Right ventricle myocardium inferior (tissue), 1 donor: ENCODE measurements at regions not wholly inside any gene's neighbourhood (a gene's known extent, or its start where the extent isn't known, plus 50 kb on each side); places are given as distances from the start of the nearest gene placed in this dataset.
A peak's percentile ranks its signal among the peaks of the same experiment; 100 is the strongest.
"Not testable (repeated sequence)": the region's sequence is repeated elsewhere in the genome, so short reads cannot be mapped to it uniquely, and the experiment has no call there.

ENCODE experiments used
- ATAC-seq: fragments of 200-7000 bp; cut with Tn5 transposase; one replicate; pipeline ENCODE4 v1.9.1; 2020; ENCODE audit warnings: mild to moderate bottlenecking, moderate library complexity
- DNase-seq: peaks from one replicate; pipeline ENCODE4 v3.0.0; 2021; ENCODE audit errors: missing footprints
- intact Hi-C: fragments of 100-400 bp; cut with DNase I; formaldehyde crosslinking; loops from one replicate; pipeline ENCODE4 v1.11.0; 2022
- donor health status: DM: no; HTN: yes; CAD: no; lungs with severe emphysema.

- intact Hi-C loops, DNase-seq, ATAC-seq: not testable (repeated sequence)
Observed at GRCh38 chr6:178929-179328, 113.4 kb upstream of the DUSP22 start.

GRCh38 chr6:179340-179950 lies 112.8 kb upstream of the DUSP22 start:
- intact Hi-C loops, result no loop called here
- no peak for ATAC-seq
- DNase-seq, result no peak

GRCh38 chr6:180091-180694 lies 112.1 kb upstream of the DUSP22 start:
- DNase-seq, intact Hi-C loops, ATAC-seq: not testable (repeated sequence)

DNA sequence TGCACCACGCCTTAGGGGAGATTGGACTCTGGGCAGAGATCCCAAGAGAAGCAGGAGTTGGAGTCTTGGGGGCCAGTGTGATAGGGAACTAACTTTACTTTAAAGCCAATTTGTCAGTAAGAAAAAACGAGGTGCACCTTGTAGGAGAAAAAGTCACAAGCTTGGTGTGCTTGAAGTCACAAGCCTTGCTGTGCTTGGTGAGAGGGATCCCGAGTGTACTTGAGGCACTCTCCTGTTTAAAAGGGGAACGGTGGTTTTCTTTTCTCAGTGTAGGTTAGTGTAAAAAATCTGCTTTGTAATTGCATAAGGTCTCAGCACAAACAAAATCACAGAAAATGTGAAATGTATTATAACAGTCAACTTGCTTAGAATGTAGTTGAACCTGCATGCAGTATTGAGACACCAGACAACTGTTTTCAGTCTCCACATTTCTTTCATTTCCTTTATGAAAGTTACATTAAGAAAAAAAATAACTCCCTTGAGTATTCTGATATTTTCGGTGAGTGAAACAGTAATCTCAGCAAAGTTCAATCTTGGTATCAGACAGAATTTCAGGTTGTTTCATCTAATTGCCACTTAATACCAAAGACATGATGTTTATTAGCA lies 111.1 kb upstream of the DUSP22 start:
- ATAC-seq, result no peak
- intact Hi-C loops, result no loop called here
- DNase-seq, result no peak

DNA sequence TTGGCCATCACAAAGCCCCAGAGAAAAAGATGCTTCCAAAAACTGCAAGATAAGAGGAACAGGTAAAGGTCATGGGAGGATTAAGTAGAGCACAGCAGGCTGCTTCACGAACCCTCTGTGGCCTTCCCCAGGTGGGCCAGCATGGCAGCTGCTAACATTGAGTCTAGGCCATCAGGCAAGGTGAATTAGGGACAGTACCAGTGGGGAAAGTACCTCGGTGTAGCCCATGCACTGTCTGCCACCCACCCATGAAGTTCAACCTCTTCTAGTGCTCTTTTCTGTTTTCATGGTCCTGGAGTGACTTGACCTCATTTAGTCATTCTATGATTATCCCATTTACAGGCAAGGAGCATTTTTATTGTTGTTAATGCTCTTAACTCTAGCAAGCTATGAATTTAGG lies 108.6 kb upstream of the DUSP22 start:
- DNase-seq (no peak), ATAC-seq (no peak)
- intact Hi-C loops, result no loop called here

DNA sequence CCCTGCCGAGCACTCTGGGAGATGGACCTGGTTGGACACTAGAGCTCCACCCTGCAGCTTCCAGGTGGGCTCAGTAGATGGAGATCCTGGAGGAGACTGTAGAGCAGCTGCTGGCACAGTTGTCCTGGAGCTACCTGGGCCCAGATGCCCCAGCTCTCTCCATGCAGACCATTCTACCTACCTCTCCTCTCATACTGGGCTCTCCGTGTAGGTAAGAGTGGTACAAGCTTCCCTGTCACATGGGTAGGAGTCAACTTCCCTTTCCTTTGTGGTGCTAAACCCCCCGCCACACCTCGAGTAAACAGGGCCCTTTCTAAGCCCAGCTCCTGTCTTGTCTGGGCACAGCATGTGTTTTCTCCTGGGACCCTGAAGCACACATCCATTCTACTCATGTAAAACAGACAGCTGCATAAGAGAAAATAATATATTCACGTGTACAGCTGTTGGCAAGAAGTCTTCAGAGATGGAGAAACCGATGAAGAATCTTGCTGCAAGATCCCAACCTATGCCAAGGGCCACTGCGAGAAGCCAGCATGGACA lies 108.1 kb upstream of the DUSP22 start:
- DNase-seq (no peak), ATAC-seq (no peak)
- intact Hi-C loops, result no loop called here

DNA sequence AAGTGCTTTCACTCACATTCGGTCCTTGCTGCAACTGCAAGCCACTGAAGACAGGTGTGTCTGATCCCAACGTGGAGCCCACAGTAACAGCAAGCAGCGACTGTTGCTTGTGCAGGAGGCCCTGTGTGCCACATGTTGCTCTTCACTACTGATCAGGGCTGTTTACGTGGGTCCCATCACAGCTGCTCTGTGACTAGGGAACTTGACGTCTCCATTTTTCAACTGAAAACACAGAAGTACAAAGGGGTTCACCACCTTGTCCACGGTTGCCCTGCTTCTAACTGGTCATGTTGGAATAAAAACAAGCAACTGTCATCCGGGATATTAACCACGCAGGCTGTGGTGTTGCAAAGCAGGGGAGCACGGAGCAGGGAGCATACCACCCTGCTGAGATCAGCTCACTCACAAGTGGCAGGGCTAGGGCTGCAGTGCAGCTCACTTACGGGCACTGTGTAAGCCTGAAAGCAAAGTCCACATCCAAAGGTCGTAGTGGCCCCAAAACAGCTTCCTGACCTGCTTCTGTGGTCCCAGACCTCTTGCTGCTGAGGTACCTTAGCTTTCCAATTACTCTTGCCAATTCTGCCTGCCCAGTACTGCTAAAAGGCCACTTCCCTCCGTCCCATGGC lies 105.8 kb upstream of the DUSP22 start:
- ATAC-seq, result no peak
- no peak for DNase-seq
- intact Hi-C loops, result no loop called here

GRCh38 chr6:187210-187861 lies 105.0 kb upstream of the DUSP22 start:
- intact Hi-C loops, result no loop called here
- ATAC-seq (no peak), DNase-seq (no peak)

- DNase-seq (peak; percentile 92), ATAC-seq (peak; percentile 96)
- intact Hi-C loops, result loop anchor here (2.0 kb wide), 1 partner anchor 220 kb away; no protein-coding TSS in a partner anchor
Observed at GRCh38 chr6:188821-189655, 103.2 kb upstream of the DUSP22 start.

- DNase-seq, result no peak
- ATAC-seq, result no peak
- intact Hi-C loops, result loop anchor here (2.0 kb wide), 1 partner anchor 219 kb away; no protein-coding TSS in a partner anchor
Observed at GRCh38 chr6:189676-190075, 102.6 kb upstream of the DUSP22 start.

- DNase-seq (no peak), ATAC-seq (no peak)
- intact Hi-C loops, result no loop called here
Observed at GRCh38 chr6:190596-191395, 101.5 kb upstream of the DUSP22 start.

GRCh38 chr6:191487-192312 lies 100.6 kb upstream of the DUSP22 start:
- no peak for DNase-seq
- ATAC-seq, result no peak
- intact Hi-C loops, result no loop called here

DNA sequence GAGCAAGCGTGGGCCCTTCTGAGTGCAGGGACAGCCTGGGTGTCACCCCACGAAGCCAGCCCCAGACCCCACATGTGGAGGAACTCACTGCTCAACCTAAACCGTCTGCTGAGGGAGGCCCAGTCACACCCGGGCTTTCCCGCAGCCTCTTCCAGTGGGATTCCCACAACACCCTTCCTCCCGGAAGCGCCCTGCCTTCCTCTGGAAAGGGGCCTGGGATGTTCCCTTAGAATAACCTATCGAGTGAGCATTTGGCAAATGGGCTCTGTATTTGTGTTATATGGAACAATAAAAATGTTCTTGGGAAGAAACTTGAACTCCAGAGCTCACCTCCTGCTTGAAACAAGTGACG lies 100.0 kb upstream of the DUSP22 start:
- intact Hi-C loops, result no loop called here
- ATAC-seq (no peak), DNase-seq (no peak)

- intact Hi-C loops, result no loop called here
- DNase-seq, result no peak
- ATAC-seq, result no peak
Observed at GRCh38 chr6:193180-193579, 99.1 kb upstream of the DUSP22 start.

DNA sequence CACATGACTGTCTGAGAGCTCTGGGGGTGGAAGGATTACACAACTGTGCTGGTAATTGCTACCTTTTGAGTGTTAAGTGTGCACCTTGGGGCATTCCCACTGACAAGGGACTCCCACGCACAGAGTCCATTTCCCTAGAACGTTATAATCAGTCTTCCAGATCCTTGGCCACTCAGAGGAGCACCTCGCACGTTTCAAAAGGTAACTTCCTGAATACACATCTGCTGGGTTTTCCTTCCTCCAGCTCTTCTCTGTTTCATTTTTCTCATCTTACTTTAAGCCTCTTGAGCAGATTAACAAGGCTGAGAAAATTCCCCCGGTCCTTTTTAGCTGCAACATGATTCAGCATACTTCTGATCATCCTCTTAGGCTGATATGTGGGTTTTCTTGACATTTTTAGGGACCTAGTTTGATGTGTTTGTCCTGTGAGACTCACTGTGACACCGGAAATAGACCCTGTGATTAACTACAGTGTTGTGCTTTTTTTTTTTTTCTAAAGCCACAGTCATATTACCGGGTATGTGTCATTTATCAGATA lies 98.4 kb upstream of the DUSP22 start:
- no peak for ATAC-seq
- intact Hi-C loops, result no loop called here
- no peak for DNase-seq

DNA sequence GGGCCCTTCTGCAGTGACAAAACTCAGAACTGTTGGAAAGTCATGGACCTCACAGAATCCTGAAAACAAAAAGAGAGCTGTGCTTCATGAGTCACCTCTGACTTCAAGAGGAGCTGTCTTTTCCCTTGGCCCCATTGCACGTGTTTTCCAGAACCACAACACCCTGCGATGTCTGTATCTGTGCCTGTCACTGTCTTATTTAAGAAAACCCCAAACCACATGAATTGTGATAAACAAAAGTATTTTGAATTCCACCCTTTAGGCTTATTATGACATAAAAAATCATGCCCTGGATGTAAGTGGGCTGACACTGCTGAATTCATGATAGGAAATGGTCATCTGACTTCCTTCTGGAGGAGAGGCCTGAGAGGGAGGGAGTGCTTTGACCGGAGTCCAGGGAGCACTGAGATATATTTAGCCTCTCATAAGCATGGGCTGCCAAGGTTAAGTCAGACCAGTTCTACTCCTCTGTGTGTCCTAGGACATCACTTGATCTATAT lies 96.4 kb upstream of the DUSP22 start:
- intact Hi-C loops, result loop anchor here (2.0 to 5.0 kb wide), 2 partner anchors 96 to 393 kb away; partner anchors contain the start of gene DUSP22
- peak; percentile 96 for ATAC-seq
- DNase-seq, result no peak
